ENCODE measurements at regions not wholly inside any gene's neighbourhood (a gene's known extent, or its start where the extent isn't known, plus 50 kb on each side); places are given as distances from the start of the nearest gene placed in this dataset.

DNA sequence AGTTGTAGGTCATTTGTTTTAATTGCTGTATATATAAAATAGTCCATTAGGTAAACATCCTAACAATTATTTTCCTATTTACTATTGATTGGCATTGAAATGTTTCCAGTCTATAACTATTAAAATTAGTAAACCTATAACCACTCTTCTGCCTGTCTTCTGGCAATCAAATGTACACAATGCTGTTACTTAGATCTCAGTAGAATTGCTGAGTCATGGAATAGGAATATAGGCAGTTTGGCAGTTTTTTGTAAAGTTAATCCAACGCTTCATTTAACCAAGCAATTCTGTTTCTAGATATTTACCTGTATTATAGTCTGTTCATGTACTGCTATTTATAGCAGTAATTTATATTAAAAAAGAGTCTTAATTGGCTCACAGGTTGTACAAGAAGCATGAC is 518.1 kb downstream of the DCDC2C start:
- TF ChIP-seq, protein P1, sequence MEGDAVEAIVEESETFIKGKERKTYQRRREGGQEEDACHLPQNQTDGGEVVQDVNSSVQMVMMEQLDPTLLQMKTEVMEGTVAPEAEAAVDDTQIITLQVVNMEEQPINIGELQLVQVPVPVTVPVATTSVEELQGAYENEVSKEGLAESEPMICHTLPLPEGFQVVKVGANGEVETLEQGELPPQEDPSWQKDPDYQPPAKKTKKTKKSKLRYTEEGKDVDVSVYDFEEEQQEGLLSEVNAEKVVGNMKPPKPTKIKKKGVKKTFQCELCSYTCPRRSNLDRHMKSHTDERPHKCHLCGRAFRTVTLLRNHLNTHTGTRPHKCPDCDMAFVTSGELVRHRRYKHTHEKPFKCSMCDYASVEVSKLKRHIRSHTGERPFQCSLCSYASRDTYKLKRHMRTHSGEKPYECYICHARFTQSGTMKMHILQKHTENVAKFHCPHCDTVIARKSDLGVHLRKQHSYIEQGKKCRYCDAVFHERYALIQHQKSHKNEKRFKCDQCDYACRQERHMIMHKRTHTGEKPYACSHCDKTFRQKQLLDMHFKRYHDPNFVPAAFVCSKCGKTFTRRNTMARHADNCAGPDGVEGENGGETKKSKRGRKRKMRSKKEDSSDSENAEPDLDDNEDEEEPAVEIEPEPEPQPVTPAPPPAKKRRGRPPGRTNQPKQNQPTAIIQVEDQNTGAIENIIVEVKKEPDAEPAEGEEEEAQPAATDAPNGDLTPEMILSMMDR (IDR thresholded peaks at IDR 0.05): no peak
- no peak for TF ChIP-seq POLR2A (IDR thresholded peaks at IDR 0.05)

All from thyroid gland (tissue), 4 donors.